ENCODE measurements at regions not wholly inside any gene's neighbourhood (a gene's known extent, or its start where the extent isn't known, plus 50 kb on each side); places are given as distances from the start of the nearest gene placed in this dataset.

GRCh38 chr7:123305840-123306375 is 106.1 kb upstream of the SLC13A1 start:
- Histone ChIP-seq H3K4me2 (ENCODE audit: low read length) (no peak overlapping the region), H3K9ac (ENCODE audit: low read length) (no peak overlapping the region), H3K27ac (ENCODE audit: low read length) (no peak overlapping the region)

GRCh38 chr7:123303926-123304325 is 104.2 kb upstream of the SLC13A1 start:
- Histone ChIP-seq H3K9me3 (ENCODE audit: low read length) (no peaks in the 10 kb centered on the region), H4K20me1 (ENCODE audit: insufficient read depth) (no peaks in the 10 kb centered on the region), H3K4me2 (ENCODE audit: low read length) (no peak overlapping the region), H3F3A (ENCODE audit: insufficient read depth, low read length, poor library complexity, severe bottlenecking) (no peaks in the 10 kb centered on the region), H3K36me3 (ENCODE audit: insufficient read depth, low read length) (no peaks in the 10 kb centered on the region), H3K27me3 (ENCODE audit: insufficient read depth, low read depth, low read length) (no peaks in the 10 kb centered on the region), H3K79me2 (replicated peaks; ENCODE audit: insufficient read depth, low read length) (no peaks in the 10 kb centered on the region), H3K9me2 (ENCODE audit: insufficient read depth, low read length) (no peaks in the 10 kb centered on the region), H3K27ac (ENCODE audit: low read length) (no peak overlapping the region), H3K4me3 (ENCODE audit: low read length) (no peak overlapping the region), H3K9ac (ENCODE audit: low read length) (no peak overlapping the region), H2AFZ (ENCODE audit: low read depth, low read length) (no peak overlapping the region)
- TF ChIP-seq MXI1 (conservative IDR thresholded peaks at IDR 0.05; ENCODE audit: poor library complexity, severe bottlenecking) (no peak), RAD21 (conservative IDR thresholded peaks at IDR 0.05) (no peak), POLR2AphosphoS5 (IDR thresholded peaks at IDR 0.05) (no peak), SMC3 (conservative IDR thresholded peaks at IDR 0.05; ENCODE audit: poor library complexity) (no peak), TAF1 (IDR thresholded peaks at IDR 0.05; ENCODE audit: low read depth) (no peak), EZH2 (IDR thresholded peaks at IDR 0.05; ENCODE audit: borderline replicate concordance, insufficient read depth, low read length, poor library complexity, severe bottlenecking) (no peak), REST (IDR thresholded peaks at IDR 0.05; ENCODE audit: borderline replicate concordance) (no peak), EP300 (conservative IDR thresholded peaks at IDR 0.05; ENCODE audit: poor library complexity, severe bottlenecking) (no peak)

More at GRCh38 chr7:123305840-123306375, 106.1 kb upstream of the SLC13A1 start:
- TF ChIP-seq EP300 (conservative IDR thresholded peaks at IDR 0.05; ENCODE audit: poor library complexity, severe bottlenecking), result no peak
- TF ChIP-seq EZH2 (IDR thresholded peaks at IDR 0.05; ENCODE audit: borderline replicate concordance, insufficient read depth, low read length, poor library complexity, severe bottlenecking), result no peak
- TF ChIP-seq REST (IDR thresholded peaks at IDR 0.05; ENCODE audit: borderline replicate concordance), result no peak
- TF ChIP-seq SMC3 (conservative IDR thresholded peaks at IDR 0.05; ENCODE audit: poor library complexity), result no peak
- no peak for TF ChIP-seq RAD21 (conservative IDR thresholded peaks at IDR 0.05)
- no peak for TF ChIP-seq MXI1 (conservative IDR thresholded peaks at IDR 0.05; ENCODE audit: poor library complexity, severe bottlenecking)
- no peak for TF ChIP-seq POLR2AphosphoS5 (IDR thresholded peaks at IDR 0.05)
- TF ChIP-seq TAF1 (IDR thresholded peaks at IDR 0.05; ENCODE audit: low read depth), result no peak
- TF ChIP-seq CTCF (IDR thresholded peaks at IDR 0.05; ENCODE audit: poor library complexity, severe bottlenecking), result no peak
- Histone ChIP-seq H3K27me3 (ENCODE audit: insufficient read depth, low read depth, low read length) (no peaks in the 10 kb centered on the region), H3K36me3 (ENCODE audit: insufficient read depth, low read length) (no peaks in the 10 kb centered on the region), H3K9me3 (ENCODE audit: low read length) (no peaks in the 10 kb centered on the region), H3K79me2 (replicated peaks; ENCODE audit: insufficient read depth, low read length) (no peaks in the 10 kb centered on the region), H3K4me3 (ENCODE audit: low read length) (no peak overlapping the region), H2AFZ (ENCODE audit: low read depth, low read length) (no peak overlapping the region), H4K20me1 (ENCODE audit: insufficient read depth) (no peaks in the 10 kb centered on the region), H3F3A (ENCODE audit: insufficient read depth, low read length, poor library complexity, severe bottlenecking) (no peaks in the 10 kb centered on the region), H3K9me2 (ENCODE audit: insufficient read depth, low read length) (no peaks in the 10 kb centered on the region)

Data from neural cell (in vitro differentiated cells).